ENCODE measurements at regions not wholly inside any gene's neighbourhood (a gene's known extent, or its start where the extent isn't known, plus 50 kb on each side); places are given as distances from the start of the nearest gene placed in this dataset.

- TF ChIP-seq POLR2A (IDR thresholded peaks at IDR 0.05) (no peak), CTCF (IDR thresholded peaks at IDR 0.05) (no peak), POLR2AphosphoS5 (IDR thresholded peaks at IDR 0.05) (no peak), EP300 (IDR thresholded peaks at IDR 0.05) (no peak)
These were observed 96.2 kb downstream of the RASSF10 start for GRCh38 chr11:13105237-13105844.
